HG03025 (cell line): ENCODE measurements at regions not wholly inside any gene's neighbourhood (a gene's known extent, or its start where the extent isn't known, plus 50 kb on each side); places are given as distances from the start of the nearest gene placed in this dataset.

ENCODE experiments used
- ATAC-seq: cut with Tn5 transposase; IDR thresholded peaks from one replicate; pipeline ENCODE4 v1.9.1; 2021; ENCODE audit warnings: mild to moderate bottlenecking, moderate library complexity; ENCODE audit not compliant: unreplicated experiment, low FRiP score

- no peak for ATAC-seq
These were observed 403.5 kb downstream of the ZNF608 start for GRCh38 chr5:124342986-124343385.

- no peak for ATAC-seq
These were observed 403.9 kb downstream of the ZNF608 start for GRCh38 chr5:124342584-124342983.

DNA sequence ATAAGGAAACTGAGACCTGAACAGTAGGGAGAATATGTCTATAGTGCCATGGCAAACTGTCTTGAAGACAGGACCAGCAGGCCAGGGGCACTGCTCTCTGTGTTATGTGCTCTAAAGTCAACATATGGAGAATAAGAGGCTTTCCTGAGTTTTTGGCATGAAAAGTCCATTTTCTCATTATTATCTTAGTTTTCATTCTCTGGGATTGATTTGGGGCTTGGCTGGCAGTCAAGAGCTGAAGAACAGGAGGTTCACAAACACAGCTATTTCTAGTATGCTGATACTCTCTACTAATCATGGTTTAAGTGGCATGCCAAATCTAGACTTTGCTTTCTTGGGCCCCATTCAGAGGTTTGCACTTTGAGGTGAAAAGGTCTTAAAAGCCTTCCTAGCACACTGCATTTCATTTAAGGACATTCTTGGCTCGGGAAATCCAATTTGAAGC, 404.4 kb downstream of the ZNF608 start:
- ATAC-seq = no peak

- no peak for ATAC-seq
These were observed 405.2 kb downstream of the ZNF608 start for GRCh38 chr5:124341066-124341858.

DNA sequence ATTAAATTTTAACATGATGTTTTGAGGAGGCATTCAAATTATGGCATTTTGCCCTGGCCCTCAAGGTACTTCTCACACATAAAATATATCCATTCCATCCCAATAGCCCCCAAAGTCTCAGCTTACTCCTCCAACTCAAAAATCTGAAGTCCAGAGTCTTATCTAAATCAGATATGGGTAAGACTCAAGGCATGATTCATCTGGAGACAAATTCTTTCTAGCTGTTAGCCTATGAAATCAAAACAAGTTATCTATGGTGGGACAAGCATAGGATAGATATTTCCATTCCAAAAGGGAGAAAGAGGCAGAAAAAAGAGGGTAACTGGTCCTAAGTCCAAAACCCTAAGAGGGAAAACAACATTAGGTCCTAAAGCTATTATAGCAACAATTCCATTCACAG, 408.4 kb downstream of the ZNF608 start:
- no peak for ATAC-seq

- ATAC-seq = no peak
These were observed 413.0 kb downstream of the ZNF608 start for GRCh38 chr5:124333298-124333979.

DNA sequence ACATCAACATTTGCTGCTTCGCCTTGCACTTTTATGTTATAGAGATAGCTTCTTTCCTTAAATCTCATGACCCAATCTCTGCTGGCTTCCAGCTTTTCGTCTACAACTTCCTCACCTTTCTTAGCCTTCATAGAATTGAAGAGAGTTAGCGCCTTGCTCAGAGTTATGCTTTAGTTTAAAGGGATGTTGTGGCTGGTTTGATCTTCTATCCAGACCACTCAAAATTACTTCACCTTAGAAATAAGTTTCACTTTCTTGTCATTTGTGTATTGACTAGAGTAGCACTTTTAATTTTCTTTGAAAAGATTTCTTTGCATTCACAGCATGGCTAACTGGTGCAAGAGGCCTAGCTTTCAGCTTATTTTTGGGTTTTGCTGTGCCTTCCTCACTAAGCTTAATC, 414.2 kb downstream of the ZNF608 start:
- ATAC-seq = no peak

GRCh38 chr5:124330595-124331220, 415.7 kb downstream of the ZNF608 start:
- ATAC-seq = no peak

- ATAC-seq = no peak
These were observed 418.2 kb downstream of the ZNF608 start for GRCh38 chr5:124328201-124328600.

DNA sequence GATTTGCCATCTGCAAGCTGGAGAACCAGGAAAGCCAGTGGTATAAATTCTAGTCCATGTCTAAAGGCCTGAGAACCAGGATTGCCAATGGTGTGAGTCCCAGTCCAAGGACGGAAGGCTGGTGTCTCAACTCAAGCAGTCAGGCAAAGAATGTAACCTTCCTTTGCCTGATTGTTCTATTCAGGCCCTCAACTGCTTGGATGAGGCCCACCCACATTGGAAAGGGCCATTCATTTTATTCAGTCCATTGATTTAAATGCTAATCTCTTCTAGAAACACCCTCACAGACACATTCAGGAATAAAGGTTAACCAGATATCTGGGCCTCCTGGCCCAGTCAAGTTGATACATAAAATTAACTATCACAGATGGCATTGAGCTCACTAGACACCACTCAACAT, 427.8 kb downstream of the ZNF608 start:
- no peak for ATAC-seq

DNA sequence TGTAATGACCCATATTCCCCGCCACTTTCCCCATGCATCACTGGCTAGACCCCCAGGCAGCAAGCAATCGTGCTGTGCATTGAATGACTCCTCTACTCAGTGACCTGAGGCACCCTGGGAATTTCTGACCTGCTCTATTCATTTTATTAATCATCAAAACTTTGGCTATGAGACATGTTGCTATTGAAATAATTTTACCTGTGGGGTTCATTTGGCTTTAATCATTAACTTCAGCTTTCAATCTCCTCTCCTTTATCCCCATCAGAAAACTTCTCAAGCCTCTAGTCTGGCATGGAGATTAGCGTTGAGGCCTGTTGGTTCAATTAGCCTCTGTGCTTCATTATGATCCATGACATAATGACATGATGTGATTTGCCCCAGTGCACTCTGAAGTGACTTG, 429.0 kb downstream of the ZNF608 start:
- no peak for ATAC-seq

- ATAC-seq = no peak
These were observed 430.6 kb downstream of the ZNF608 start for GRCh38 chr5:124315741-124316415.

GRCh38 chr5:124310453-124310852, 436.0 kb downstream of the ZNF608 start:
- ATAC-seq = no peak

DNA sequence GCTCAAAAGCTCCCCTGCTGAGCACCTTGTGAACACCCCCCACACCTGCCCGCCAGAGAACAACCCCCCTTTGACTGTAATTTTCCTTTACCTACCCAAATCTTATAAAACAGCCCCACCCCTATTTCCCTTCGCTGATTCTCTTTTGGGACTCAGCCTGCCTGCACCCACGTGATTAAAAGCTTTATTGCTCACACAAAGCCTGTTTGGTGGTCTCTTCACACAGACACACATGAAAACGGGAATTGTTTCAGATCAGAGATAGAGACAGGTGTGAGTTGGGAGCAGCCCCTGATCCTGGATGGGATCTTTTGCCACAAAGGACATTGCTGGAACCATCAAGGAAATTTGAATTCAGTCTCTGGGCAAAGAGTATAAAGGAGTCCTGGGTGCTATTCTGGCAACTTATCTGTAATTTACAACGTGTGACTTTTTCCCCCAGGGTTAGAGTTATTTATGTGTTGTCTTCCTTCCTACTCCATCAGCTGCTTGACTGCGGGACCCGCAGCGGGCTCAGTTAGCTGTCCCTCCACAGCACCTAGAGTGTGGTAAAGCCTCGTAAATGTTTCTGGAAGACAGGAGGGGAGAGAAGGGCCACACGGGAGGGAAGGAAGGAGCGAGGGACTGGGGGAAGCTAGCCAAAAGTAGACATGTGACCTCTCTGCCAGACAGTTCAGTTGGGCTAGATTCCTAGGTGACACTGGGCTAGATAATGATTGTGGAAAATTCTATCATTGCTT, 437.0 kb downstream of the ZNF608 start:
- ATAC-seq = no peak

- ATAC-seq = no peak
These were observed 443.1 kb downstream of the ZNF608 start for GRCh38 chr5:124303366-124303765.

GRCh38 chr5:124302533-124302932, 443.9 kb downstream of the ZNF608 start:
- ATAC-seq = no peak

- no peak for ATAC-seq
These were observed 444.6 kb downstream of the ZNF608 start for GRCh38 chr5:124301850-124302249.

DNA sequence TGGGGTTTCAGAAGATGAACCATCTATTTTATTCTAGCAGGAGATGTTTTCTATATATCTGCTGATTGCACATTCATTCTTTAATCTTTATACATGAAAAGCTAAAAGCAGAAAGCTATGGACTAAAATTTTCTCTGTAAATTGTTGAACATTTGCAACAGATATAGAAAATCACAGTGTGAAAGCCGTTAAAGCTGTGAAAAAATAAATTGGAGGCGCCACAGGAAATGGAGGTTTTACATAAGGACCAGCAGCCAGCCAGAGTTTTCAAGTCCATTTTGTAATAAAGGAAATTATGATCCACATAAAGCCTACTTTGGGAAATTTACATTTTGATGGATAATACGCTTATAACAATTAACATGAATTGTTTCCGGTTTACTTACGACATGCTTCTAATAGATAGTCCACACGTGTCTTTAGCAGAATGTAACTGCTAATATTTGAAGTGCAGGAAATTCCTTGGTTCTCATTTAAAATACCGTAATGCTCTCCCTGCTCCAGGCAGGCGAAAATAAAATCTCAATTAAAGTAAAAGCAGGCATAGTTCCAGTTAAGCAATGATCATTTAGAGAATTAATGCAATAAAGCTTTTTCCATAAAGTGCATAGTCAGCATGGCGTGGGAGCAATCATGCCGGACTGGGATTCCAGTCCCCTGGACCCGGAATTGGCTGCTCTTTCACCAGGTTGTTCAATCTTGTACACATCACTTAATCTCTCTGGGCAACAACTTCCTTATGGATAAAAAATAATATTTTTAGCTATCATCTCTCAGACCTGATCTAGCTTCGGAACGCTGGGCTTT, 445.4 kb downstream of the ZNF608 start:
- no peak for ATAC-seq

DNA sequence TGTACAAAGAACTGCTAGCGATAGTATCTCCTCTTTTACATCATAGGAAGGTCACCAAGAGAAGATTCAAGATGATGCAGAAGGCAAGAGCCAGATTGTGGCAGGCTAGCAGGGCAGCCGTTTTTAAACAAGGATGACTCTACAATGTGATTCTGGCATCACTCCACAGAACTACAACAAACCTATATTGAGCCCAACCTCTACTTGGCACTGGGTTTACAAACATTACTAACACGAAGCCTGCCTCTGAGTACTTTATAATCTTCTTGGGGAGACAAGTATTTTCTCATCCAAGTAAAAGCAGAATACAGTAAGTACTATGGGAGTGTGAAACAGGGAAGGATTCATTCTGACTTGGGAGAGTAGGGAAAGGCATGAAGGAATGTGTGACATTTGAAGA, 448.6 kb downstream of the ZNF608 start:
- ATAC-seq = no peak
